Endothelial cell of umbilical vein (primary cell): ENCODE measurements at regions not wholly inside any gene's neighbourhood (a gene's known extent, or its start where the extent isn't known, plus 50 kb on each side); places are given as distances from the start of the nearest gene placed in this dataset.

Experiments
- BruUV-seq: library from RNA; stranded (reverse); fragments of 400-500 nt; replicated peaks from 2 replicates; lab custom pipeline; 2021; lab: Mats Ljungman, UMichigan
- CTCF ChIA-PET: fragments of 300-600, 350-600 bp; sonication (Branson Sonifier 250); formaldehyde crosslinking; loops from one replicate; lab custom pipeline; 2021; ENCODE audit warnings: antibody characterized with exemption, inconsistent platforms; lab: Charles Lee
- POLR2A ChIA-PET: fragments of 300-600, 350-600 bp; sonication (Branson Sonifier 250); formaldehyde crosslinking; loops from one replicate; lab custom pipeline; 2021; ENCODE audit warnings: antibody characterized with exemption, inconsistent platforms; lab: Charles Lee
- DNase-seq: peaks from one replicate; pipeline ENCODE4 v3.0.0-alpha.2; 2011; ENCODE audit warnings: low read depth, low spot score
- FAIRE-seq: peaks from 2 replicates; lab custom pipeline; 2011; peaks lifted over from hg19 to GRCh38; lab: Jason Lieb, UNC
- H2AFZ ChIP-seq: 2 replicates; pipeline ENCODE4 v1.6.0; 2012; ENCODE audit warnings: low read depth, low read length, control low read depth, inconsistent platforms
- H3K27ac ChIP-seq: 2 replicates; pipeline ENCODE4 v1.5.1; 2011; ENCODE audit warnings: low read depth, mild to moderate bottlenecking, control low read depth, low read length, moderate library complexity; ENCODE audit not compliant: insufficient read depth
- H3K27me3 ChIP-seq, 2 experiments: 2 replicates each; pipeline versions ENCODE4 v1.6.0 to v1.6.1; 2011; ENCODE audit warnings: low read length in 2 of 2, mixed read lengths in 1 of 2; ENCODE audit not compliant: control insufficient read depth in 2 of 2, insufficient read depth in 2 of 2
- H3K36me3 ChIP-seq, 2 experiments: 2 replicates in 1 of 2; 3 replicates in 1 of 2; pipeline ENCODE4 v1.5.1; 2011; ENCODE audit warnings: low read length in 2 of 2, mild to moderate bottlenecking in 1 of 2, moderate library complexity in 1 of 2; ENCODE audit not compliant: control insufficient read depth in 2 of 2, insufficient read depth in 2 of 2; ENCODE audit errors: extremely low read depth in 1 of 2
- H3K4me1 ChIP-seq: 3 replicates; pipeline ENCODE4 v1.5.1; 2011; ENCODE audit warnings: mild to moderate bottlenecking, low read length; ENCODE audit not compliant: control insufficient read depth, insufficient read depth; ENCODE audit errors: extremely low read depth
- H3K4me2 ChIP-seq: 2 replicates; pipeline ENCODE4 v1.6.1; 2011; ENCODE audit warnings: low read length, control low read depth, mixed read lengths; ENCODE audit not compliant: insufficient read depth
- H3K4me3 ChIP-seq, 3 experiments: fragments of 200-600 bp in 1 of 3; sonication (generic), shearing (Covaris generic) in 1 of 3; replicated peaks in 1 of 3; 2 replicates each; pipeline ENCODE4 v1.5.1; 2011 to 2016; ENCODE audit warnings: control low read depth in 3 of 3, low read length in 3 of 3, mild to moderate bottlenecking in 2 of 3, inconsistent platforms in 1 of 3, low read depth in 1 of 3, moderate library complexity in 1 of 3; ENCODE audit not compliant: insufficient read depth in 1 of 3
- H3K79me2 ChIP-seq: 2 replicates; pipeline ENCODE4 v1.6.0; 2012; ENCODE audit warnings: low read length, inconsistent platforms; ENCODE audit not compliant: control insufficient read depth, insufficient read depth
- H3K9ac ChIP-seq: replicated peaks from 2 replicates; pipeline ENCODE3; 2011; ENCODE audit warnings: low read length, control low read depth; ENCODE audit not compliant: insufficient read depth; ENCODE audit errors: extremely low read depth
- H3K9me1 ChIP-seq: replicated peaks from 3 replicates; pipeline ENCODE4 v1.6.0; 2011; ENCODE audit warnings: mild to moderate bottlenecking, low read length; ENCODE audit not compliant: control insufficient read depth, insufficient read depth; ENCODE audit errors: extremely low read depth
- H3K9me3 ChIP-seq: replicated peaks from 2 replicates; pipeline ENCODE4 v1.5.1; 2012; ENCODE audit warnings: low read length, inconsistent platforms; ENCODE audit not compliant: control insufficient read depth, insufficient read depth
- H4K20me1 ChIP-seq: replicated peaks from 2 replicates; pipeline ENCODE3; 2011; ENCODE audit warnings: mild to moderate bottlenecking, low read length; ENCODE audit not compliant: control insufficient read depth, insufficient read depth; ENCODE audit errors: extremely low read depth
- CTCF ChIP-seq, 2 donors: IDR thresholded peaks; 1 replicate in 1 of 2; 2 replicates in 1 of 2; pipeline ENCODE4 v1.5.1; 2011; ENCODE audit warnings: low read length in 2 of 2, mild to moderate bottlenecking in 2 of 2, moderate library complexity in 2 of 2, control low read depth in 1 of 2, inconsistent platforms in 1 of 2, low read depth in 1 of 2; ENCODE audit not compliant: insufficient read depth in 1 of 2; ENCODE audit errors: extremely low read depth in 1 of 2
- EZH2 ChIP-seq: IDR thresholded peaks from 2 replicates; pipeline ENCODE4 v1.6.1; 2012; ENCODE audit warnings: borderline replicate concordance, low read depth, mild to moderate bottlenecking, moderate library complexity, low read length, inconsistent platforms; ENCODE audit not compliant: severe bottlenecking
- FOS ChIP-seq: IDR thresholded peaks from 2 replicates; pipeline ENCODE4 v1.6.1; 2011; ENCODE audit warnings: mild to moderate bottlenecking, low read length, moderate library complexity, borderline replicate concordance; ENCODE audit not compliant: insufficient read depth
- JUN ChIP-seq: IDR thresholded peaks from 2 replicates; pipeline ENCODE4 v1.6.1; 2011; ENCODE audit warnings: borderline replicate concordance, low read depth; ENCODE audit not compliant: insufficient read length, insufficient read depth
- MYC ChIP-seq: IDR thresholded peaks from one replicate; pipeline ENCODE4 v1.6.1; 2011; ENCODE audit warnings: mild to moderate bottlenecking, low read depth, low read length
- POLR2A ChIP-seq: IDR thresholded peaks from 2 replicates; pipeline ENCODE4 v1.6.1; 2012; ENCODE audit warnings: low read depth, mild to moderate bottlenecking, control low read depth, low read length
- POLR2AphosphoS5 ChIP-seq: IDR thresholded peaks from 2 replicates; pipeline ENCODE4 v1.6.1; 2012; ENCODE audit warnings: low read depth, mild to moderate bottlenecking, control low read depth, low read length, moderate library complexity; ENCODE audit not compliant: insufficient read depth
- dilution Hi-C: fragments of 300-500 bp; cut with MboI; formaldehyde crosslinking; loops from one replicate; pipeline ENCODE4 v1.15.0; 2019; ENCODE audit warnings: low sequenced_read_pairs; ENCODE audit not compliant: extremely low pct_ligation_motif_present
- intact Hi-C: fragments of 100-400 bp; cut with micrococcal nuclease; formaldehyde crosslinking; loops from one replicate; pipeline ENCODE4 v1.10.0; 2022

- peak; percentile 98 for DNase-seq
- TF ChIP-seq EZH2 (no peak), CTCF (IDR thresholded peaks at IDR 0.05; ENCODE audit: extremely low read depth in 1 of 2, insufficient read depth in 1 of 2, low read depth in 1 of 2, low read length in 2 of 2) (no peak), JUN (peak; percentile 99), MYC (no peak), POLR2AphosphoS5 (peak; percentile 73), POLR2A (no peak), FOS (peak; percentile 100)
- Histone ChIP-seq H4K20me1 (no peaks in the 10 kb centered on the region), H3K27ac (peak overlapping the region; percentile 26), H3K4me1 (peaks cover 9% of the 10 kb centered on the region), H2AFZ (no peak overlapping the region), H3K36me3 (no peaks in the 10 kb centered on the region), H3K9ac (no peak overlapping the region), H3K27me3 (no peaks in the 10 kb centered on the region), H3K79me2 (no peaks in the 10 kb centered on the region), H3K4me3 (no peak overlapping the region), H3K9me1 (no peaks in the 10 kb centered on the region), H3K4me2 (peak overlapping the region; percentile 5), H3K9me3 (no peaks in the 10 kb centered on the region)
- intact Hi-C loops = loop anchor here (1.0 kb wide), 4 partner anchors 12 to 35 kb away; no protein-coding TSS in a partner anchor
- dilution Hi-C loops = no loop called here
- ChIA-PET POLR2A (no interaction called here), CTCF (interaction anchor here (1.0 kb wide), 1 partner anchor 11 kb away, joined by 5 read pairs; no protein-coding TSS in a partner anchor)
- FAIRE-seq = peak; percentile 83
- BruUV-seq = no TSS peak
Observed at GRCh38 chr4:74659576-74660411, 134.5 kb downstream of the BTC start.
